ENCODE measurements at regions not wholly inside any gene's neighbourhood (a gene's known extent, or its start where the extent isn't known, plus 50 kb on each side); places are given as distances from the start of the nearest gene placed in this dataset.
"Not testable (repeated sequence)": the region's sequence is repeated elsewhere in the genome, so short reads cannot be mapped to it uniquely, and the experiment has no call there.

- no peak for DNase-seq
- no peaks in the 10 kb centered on the region for H3K9me3 ChIP-seq
- no peaks in the 10 kb centered on the region for H3K4me1 ChIP-seq
- TF ChIP-seq, protein P1, sequence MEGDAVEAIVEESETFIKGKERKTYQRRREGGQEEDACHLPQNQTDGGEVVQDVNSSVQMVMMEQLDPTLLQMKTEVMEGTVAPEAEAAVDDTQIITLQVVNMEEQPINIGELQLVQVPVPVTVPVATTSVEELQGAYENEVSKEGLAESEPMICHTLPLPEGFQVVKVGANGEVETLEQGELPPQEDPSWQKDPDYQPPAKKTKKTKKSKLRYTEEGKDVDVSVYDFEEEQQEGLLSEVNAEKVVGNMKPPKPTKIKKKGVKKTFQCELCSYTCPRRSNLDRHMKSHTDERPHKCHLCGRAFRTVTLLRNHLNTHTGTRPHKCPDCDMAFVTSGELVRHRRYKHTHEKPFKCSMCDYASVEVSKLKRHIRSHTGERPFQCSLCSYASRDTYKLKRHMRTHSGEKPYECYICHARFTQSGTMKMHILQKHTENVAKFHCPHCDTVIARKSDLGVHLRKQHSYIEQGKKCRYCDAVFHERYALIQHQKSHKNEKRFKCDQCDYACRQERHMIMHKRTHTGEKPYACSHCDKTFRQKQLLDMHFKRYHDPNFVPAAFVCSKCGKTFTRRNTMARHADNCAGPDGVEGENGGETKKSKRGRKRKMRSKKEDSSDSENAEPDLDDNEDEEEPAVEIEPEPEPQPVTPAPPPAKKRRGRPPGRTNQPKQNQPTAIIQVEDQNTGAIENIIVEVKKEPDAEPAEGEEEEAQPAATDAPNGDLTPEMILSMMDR (IDR thresholded peaks at IDR 0.05) = no peak
- intact Hi-C loops (cut with DNase I) = no loop called here
- H3K36me3 ChIP-seq = no peaks in the 10 kb centered on the region
- no peaks in the 10 kb centered on the region for H3K27me3 ChIP-seq
- no peak overlapping the region for H3K27ac ChIP-seq
- no peak overlapping the region for H3K9ac ChIP-seq (ENCODE audit: low read depth in 2 of 2, low read length in 2 of 2)
- no peak overlapping the region for H3K4me3 ChIP-seq
These were observed 79.5 kb upstream of the SLIT2 start for GRCh38 chr4:20172070-20172760.

GRCh38 chr4:20166544-20166943 lies 85.2 kb upstream of the SLIT2 start:
- no peaks in the 10 kb centered on the region for H3K4me1 ChIP-seq
- no peaks in the 10 kb centered on the region for H3K36me3 ChIP-seq
- H3K27me3 ChIP-seq = no peaks in the 10 kb centered on the region
- H3K9me3 ChIP-seq = no peaks in the 10 kb centered on the region
- TF ChIP-seq, protein P1 (IDR thresholded peaks at IDR 0.05) = no peak
- DNase-seq = no peak
- H3K9ac ChIP-seq (ENCODE audit: low read depth in 2 of 2, low read length in 2 of 2) = no peak overlapping the region
- no peak overlapping the region for H3K4me3 ChIP-seq
- no peak overlapping the region for H3K27ac ChIP-seq
- intact Hi-C loops (cut with DNase I) = no loop called here

GRCh38 chr4:20159516-20159915 lies 92.2 kb upstream of the SLIT2 start:
- TF ChIP-seq, protein P1 (IDR thresholded peaks at IDR 0.05) = no peak
- no peak overlapping the region for H3K4me3 ChIP-seq
- H3K27me3 ChIP-seq = no peaks in the 10 kb centered on the region
- no peak overlapping the region for H3K27ac ChIP-seq
- intact Hi-C loops (cut with DNase I) = no loop called here
- DNase-seq = no peak
- H3K36me3 ChIP-seq = no peaks in the 10 kb centered on the region
- no peaks in the 10 kb centered on the region for H3K4me1 ChIP-seq
- no peaks in the 10 kb centered on the region for H3K9me3 ChIP-seq
- no peak overlapping the region for H3K9ac ChIP-seq (ENCODE audit: low read depth in 2 of 2, low read length in 2 of 2)

DNA sequence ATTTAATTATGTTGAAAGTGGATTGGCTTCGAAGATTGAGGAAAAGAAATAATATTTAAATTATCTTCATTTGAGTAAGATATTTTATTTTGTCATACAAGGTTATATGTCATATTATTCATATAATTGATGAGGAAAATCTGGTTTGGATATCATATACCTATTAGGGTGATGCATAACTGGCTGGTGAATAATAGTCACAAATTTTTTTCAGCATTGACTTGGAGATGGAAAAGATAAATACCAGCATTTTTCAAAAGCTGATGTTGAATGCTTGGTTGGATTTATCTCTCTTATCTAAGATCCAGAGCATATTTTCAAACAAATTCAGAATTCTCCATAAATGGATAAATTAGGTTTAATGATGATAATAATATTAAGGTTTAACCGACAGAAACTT lies 93.5 kb upstream of the SLIT2 start:
- intact Hi-C loops (cut with DNase I) = no loop called here
- TF ChIP-seq, protein P1 (IDR thresholded peaks at IDR 0.05) = no peak
- Histone ChIP-seq H3K9ac (ENCODE audit: low read depth in 2 of 2, low read length in 2 of 2) (no peak overlapping the region), H3K27me3 (no peaks in the 10 kb centered on the region), H3K36me3 (no peaks in the 10 kb centered on the region), H3K9me3 (no peaks in the 10 kb centered on the region), H3K4me1 (no peaks in the 10 kb centered on the region), H3K27ac (no peak overlapping the region), H3K4me3 (no peak overlapping the region)
- DNase-seq = no peak

GRCh38 chr4:20151436-20151835 lies 100.3 kb upstream of the SLIT2 start:
- Histone ChIP-seq H3K4me1 (no peaks in the 10 kb centered on the region), H3K9ac (ENCODE audit: low read depth in 2 of 2, low read length in 2 of 2) (no peak overlapping the region), H3K36me3 (no peaks in the 10 kb centered on the region), H3K27ac (no peak overlapping the region), H3K9me3 (no peaks in the 10 kb centered on the region), H3K27me3 (no peaks in the 10 kb centered on the region), H3K4me3 (no peak overlapping the region)
- TF ChIP-seq, protein P1 (IDR thresholded peaks at IDR 0.05) = no peak
- intact Hi-C loops (cut with DNase I) = no loop called here
- no peak for DNase-seq

- intact Hi-C loops (cut with DNase I); H3K4me1 ChIP-seq; H3K4me3 ChIP-seq; H3K9me3 ChIP-seq; H3K36me3 ChIP-seq; DNase-seq; H3K27me3 ChIP-seq; H3K9ac ChIP-seq (ENCODE audit: low read depth in 2 of 2, low read length in 2 of 2); H3K27ac ChIP-seq: not testable (repeated sequence)
These were observed 102.6 kb upstream of the SLIT2 start for GRCh38 chr4:20149143-20149542.

Data from colonic mucosa (tissue), 4 donors.